ENCODE measurements at regions not wholly inside any gene's neighbourhood (a gene's known extent, or its start where the extent isn't known, plus 50 kb on each side); places are given as distances from the start of the nearest gene placed in this dataset.

- 36% methylated on average over 4 of the region's 4 CpGs for WGBS
- H3K36me3 ChIP-seq (ENCODE audit: insufficient read depth), result no peaks in the 10 kb centered on the region
- no peak overlapping the region for H3K4me3 ChIP-seq (ENCODE audit: low read depth, low read length)
- no peak overlapping the region for H3K27ac ChIP-seq (ENCODE audit: low read depth)
- H3K4me1 ChIP-seq (ENCODE audit: insufficient read depth), result no peaks in the 10 kb centered on the region
- DNase-seq (ENCODE audit: extremely low spot score), result peak; percentile 36
These were observed 688.1 kb downstream of the ZNF385D start for GRCh38 chr3:21062831-21063294.

GRCh38 chr3:21059404-21059803 is 691.6 kb downstream of the ZNF385D start:
- 22% methylated on average over 3 of the region's 3 CpGs for WGBS
- H3K36me3 ChIP-seq (ENCODE audit: insufficient read depth), result no peaks in the 10 kb centered on the region

GRCh38 chr3:21056293-21056692 is 694.7 kb downstream of the ZNF385D start:
- Histone ChIP-seq H3K36me3 (ENCODE audit: insufficient read depth) (no peaks in the 10 kb centered on the region), H3K27ac (ENCODE audit: low read depth) (no peak overlapping the region), H3K4me1 (ENCODE audit: insufficient read depth) (no peaks in the 10 kb centered on the region), H3K4me3 (ENCODE audit: low read depth, low read length) (no peak overlapping the region)
- DNase-seq (ENCODE audit: extremely low spot score), result no peak
- WGBS, result 92% methylated on average over 1 of the region's 1 CpG

More at GRCh38 chr3:21059404-21059803, 691.6 kb downstream of the ZNF385D start:
- Histone ChIP-seq H3K4me1 (ENCODE audit: insufficient read depth) (no peaks in the 10 kb centered on the region), H3K27ac (ENCODE audit: low read depth) (no peak overlapping the region), H3K4me3 (ENCODE audit: low read depth, low read length) (no peak overlapping the region)
- no peak for DNase-seq (ENCODE audit: extremely low spot score)

- DNase-seq (ENCODE audit: extremely low spot score), result no peak
- no peak overlapping the region for H3K4me3 ChIP-seq (ENCODE audit: low read depth, low read length)
- H3K36me3 ChIP-seq (ENCODE audit: insufficient read depth), result no peaks in the 10 kb centered on the region
- no peak overlapping the region for H3K27ac ChIP-seq (ENCODE audit: low read depth)
- no peaks in the 10 kb centered on the region for H3K4me1 ChIP-seq (ENCODE audit: insufficient read depth)
These were observed 696.0 kb downstream of the ZNF385D start for GRCh38 chr3:21055015-21055414.

- Histone ChIP-seq H3K4me1 (ENCODE audit: insufficient read depth) (no peaks in the 10 kb centered on the region), H3K4me3 (ENCODE audit: low read depth, low read length) (no peak overlapping the region), H3K36me3 (ENCODE audit: insufficient read depth) (no peaks in the 10 kb centered on the region), H3K27ac (ENCODE audit: low read depth) (no peak overlapping the region)
- DNase-seq (ENCODE audit: extremely low spot score), result no peak
- WGBS, result 67% methylated on average over 3 of the region's 3 CpGs
These were observed 696.9 kb downstream of the ZNF385D start for GRCh38 chr3:21054064-21054463.

- Histone ChIP-seq H3K36me3 (ENCODE audit: insufficient read depth) (no peaks in the 10 kb centered on the region), H3K4me3 (ENCODE audit: low read depth, low read length) (no peak overlapping the region), H3K27ac (ENCODE audit: low read depth) (no peak overlapping the region), H3K4me1 (ENCODE audit: insufficient read depth) (no peaks in the 10 kb centered on the region)
- WGBS, result 79% methylated on average over 7 of the region's 7 CpGs
- DNase-seq (ENCODE audit: extremely low spot score), result no peak
These were observed 701.5 kb downstream of the ZNF385D start for GRCh38 chr3:21049334-21050062.

GRCh38 chr3:21043139-21043538 is 707.9 kb downstream of the ZNF385D start:
- Histone ChIP-seq H3K27ac (ENCODE audit: low read depth) (no peak overlapping the region), H3K36me3 (ENCODE audit: insufficient read depth) (no peaks in the 10 kb centered on the region), H3K4me1 (ENCODE audit: insufficient read depth) (no peaks in the 10 kb centered on the region), H3K4me3 (ENCODE audit: low read depth, low read length) (no peak overlapping the region)
- 73% methylated on average over 1 of the region's 1 CpG for WGBS
- no peak for DNase-seq (ENCODE audit: extremely low spot score)

GRCh38 chr3:21042184-21042583 is 708.8 kb downstream of the ZNF385D start:
- Histone ChIP-seq H3K4me1 (ENCODE audit: insufficient read depth) (no peaks in the 10 kb centered on the region), H3K27ac (ENCODE audit: low read depth) (no peak overlapping the region), H3K4me3 (ENCODE audit: low read depth, low read length) (no peak overlapping the region), H3K36me3 (ENCODE audit: insufficient read depth) (no peaks in the 10 kb centered on the region)
- DNase-seq (ENCODE audit: extremely low spot score), result no peak
- over 99% methylated on average over 9 of the region's 9 CpGs for WGBS

- no peak for DNase-seq (ENCODE audit: extremely low spot score)
- H3K4me1 ChIP-seq (ENCODE audit: insufficient read depth), result no peaks in the 10 kb centered on the region
- H3K4me3 ChIP-seq (ENCODE audit: low read depth, low read length), result no peak overlapping the region
- no peaks in the 10 kb centered on the region for H3K36me3 ChIP-seq (ENCODE audit: insufficient read depth)
- WGBS, result 21% methylated on average over 1 of the region's 1 CpG
- H3K27ac ChIP-seq (ENCODE audit: low read depth), result no peak overlapping the region
These were observed 709.4 kb downstream of the ZNF385D start for GRCh38 chr3:21041621-21042020.

GRCh38 chr3:21036888-21037287 is 714.1 kb downstream of the ZNF385D start:
- no peaks in the 10 kb centered on the region for H3K36me3 ChIP-seq (ENCODE audit: insufficient read depth)

GRCh38 chr3:21028412-21028811 is 722.6 kb downstream of the ZNF385D start:
- Histone ChIP-seq H3K4me1 (ENCODE audit: insufficient read depth) (no peaks in the 10 kb centered on the region), H3K4me3 (ENCODE audit: low read depth, low read length) (no peak overlapping the region), H3K27ac (ENCODE audit: low read depth) (no peak overlapping the region), H3K36me3 (ENCODE audit: insufficient read depth) (no peaks in the 10 kb centered on the region)
- WGBS, result 90% methylated on average over 5 of the region's 5 CpGs
- DNase-seq (ENCODE audit: extremely low spot score), result no peak

More at GRCh38 chr3:21036888-21037287, 714.1 kb downstream of the ZNF385D start:
- Histone ChIP-seq H3K4me1 (ENCODE audit: insufficient read depth) (no peaks in the 10 kb centered on the region), H3K4me3 (ENCODE audit: low read depth, low read length) (no peak overlapping the region), H3K27ac (ENCODE audit: low read depth) (no peak overlapping the region)
- 98% methylated on average over 1 of the region's 1 CpG for WGBS
- DNase-seq (ENCODE audit: extremely low spot score), result no peak

GRCh38 chr3:21024563-21024962 is 726.4 kb downstream of the ZNF385D start:
- no peak for DNase-seq (ENCODE audit: extremely low spot score)
- Histone ChIP-seq H3K27ac (ENCODE audit: low read depth) (no peak overlapping the region), H3K36me3 (ENCODE audit: insufficient read depth) (no peaks in the 10 kb centered on the region), H3K4me3 (ENCODE audit: low read depth, low read length) (no peak overlapping the region), H3K4me1 (ENCODE audit: insufficient read depth) (no peaks in the 10 kb centered on the region)
- 96% methylated on average over 2 of the region's 2 CpGs for WGBS

- Histone ChIP-seq H3K4me1 (ENCODE audit: insufficient read depth) (no peaks in the 10 kb centered on the region), H3K27ac (ENCODE audit: low read depth) (no peak overlapping the region), H3K4me3 (ENCODE audit: low read depth, low read length) (no peak overlapping the region), H3K36me3 (ENCODE audit: insufficient read depth) (no peaks in the 10 kb centered on the region)
- 78% methylated on average over 5 of the region's 5 CpGs for WGBS
- no peak for DNase-seq (ENCODE audit: extremely low spot score)
These were observed 730.3 kb downstream of the ZNF385D start for GRCh38 chr3:21020681-21021080.

GRCh38 chr3:21020043-21020442 is 731.0 kb downstream of the ZNF385D start:
- Histone ChIP-seq H3K27ac (ENCODE audit: low read depth) (no peak overlapping the region), H3K4me3 (ENCODE audit: low read depth, low read length) (no peak overlapping the region), H3K36me3 (ENCODE audit: insufficient read depth) (no peaks in the 10 kb centered on the region), H3K4me1 (ENCODE audit: insufficient read depth) (no peaks in the 10 kb centered on the region)
- WGBS, result 65% methylated on average over 2 of the region's 2 CpGs
- no peak for DNase-seq (ENCODE audit: extremely low spot score)

Measured in urinary bladder (tissue), 3 donors.